Upper lobe of left lung (tissue), 4 donors: ENCODE measurements at regions not wholly inside any gene's neighbourhood (a gene's known extent, or its start where the extent isn't known, plus 50 kb on each side); places are given as distances from the start of the nearest gene placed in this dataset.

ENCODE experiments used
- EP300 ChIP-seq, 4 donors: sonication (generic); formaldehyde crosslinking; IDR thresholded peaks; one replicate each; pipeline ENCODE4 v1.5.1; 2017; ENCODE audit warnings: antibody characterized with exemption in 4 of 4, control low read depth in 2 of 4
- POLR2AphosphoS5 ChIP-seq, 2 donors: sonication (generic); formaldehyde crosslinking; IDR thresholded peaks; one replicate each; pipeline ENCODE4 v1.5.1; 2017; ENCODE audit warnings: antibody characterized with exemption in 2 of 2
- TF ChIP-seq, protein P1 (sequence below), 6 experiments: fragments of 450-650 bp in 4 of 6; fragments of 200-600 bp in 2 of 6; sonication (generic) in 2 of 6; IDR thresholded peaks; one replicate each; pipeline ENCODE4 v1.5.1; 2016 to 2019; ENCODE audit warnings: antibody characterized with exemption in 6 of 6

DNA sequence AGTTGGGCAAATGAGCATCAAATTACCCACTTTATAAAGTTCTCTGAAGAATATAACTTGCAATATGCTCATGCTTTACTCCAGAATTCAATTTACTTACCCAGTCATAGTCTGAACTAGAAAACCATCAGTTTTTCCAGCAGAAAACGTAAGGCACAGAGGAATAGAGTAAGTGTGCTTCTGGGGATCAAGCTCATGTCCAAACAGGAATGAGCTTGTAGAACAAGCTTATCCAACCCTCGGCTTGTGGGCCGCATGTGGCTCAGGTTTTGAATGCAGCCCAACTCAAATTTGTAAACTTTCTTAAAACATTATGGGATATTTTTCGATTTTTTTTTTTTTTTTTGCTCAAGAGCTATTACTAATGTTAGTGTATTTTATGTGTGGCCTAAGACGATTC is 308.5 kb upstream of the KLF12 start:
- no peak for TF ChIP-seq EP300 (IDR thresholded peaks at IDR 0.05)
- TF ChIP-seq, protein P1, sequence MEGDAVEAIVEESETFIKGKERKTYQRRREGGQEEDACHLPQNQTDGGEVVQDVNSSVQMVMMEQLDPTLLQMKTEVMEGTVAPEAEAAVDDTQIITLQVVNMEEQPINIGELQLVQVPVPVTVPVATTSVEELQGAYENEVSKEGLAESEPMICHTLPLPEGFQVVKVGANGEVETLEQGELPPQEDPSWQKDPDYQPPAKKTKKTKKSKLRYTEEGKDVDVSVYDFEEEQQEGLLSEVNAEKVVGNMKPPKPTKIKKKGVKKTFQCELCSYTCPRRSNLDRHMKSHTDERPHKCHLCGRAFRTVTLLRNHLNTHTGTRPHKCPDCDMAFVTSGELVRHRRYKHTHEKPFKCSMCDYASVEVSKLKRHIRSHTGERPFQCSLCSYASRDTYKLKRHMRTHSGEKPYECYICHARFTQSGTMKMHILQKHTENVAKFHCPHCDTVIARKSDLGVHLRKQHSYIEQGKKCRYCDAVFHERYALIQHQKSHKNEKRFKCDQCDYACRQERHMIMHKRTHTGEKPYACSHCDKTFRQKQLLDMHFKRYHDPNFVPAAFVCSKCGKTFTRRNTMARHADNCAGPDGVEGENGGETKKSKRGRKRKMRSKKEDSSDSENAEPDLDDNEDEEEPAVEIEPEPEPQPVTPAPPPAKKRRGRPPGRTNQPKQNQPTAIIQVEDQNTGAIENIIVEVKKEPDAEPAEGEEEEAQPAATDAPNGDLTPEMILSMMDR (IDR thresholded peaks at IDR 0.05) = no peak
- no peak for TF ChIP-seq POLR2AphosphoS5 (IDR thresholded peaks at IDR 0.05)
